Thymus (tissue), 11 donors: ENCODE measurements at regions not wholly inside any gene's neighbourhood (a gene's known extent, or its start where the extent isn't known, plus 50 kb on each side); places are given as distances from the start of the nearest gene placed in this dataset.

Experiments used
- DNase-seq, 9 donors: peaks; one replicate each; pipeline ENCODE4 v3.0.0-alpha.2; 2013; ENCODE audit warnings: low spot score in 9 of 9, low read depth in 6 of 9, missing footprints in 1 of 9
- H3K27ac ChIP-seq, 2 donors: one replicate each; pipeline ENCODE4 v1.5.1; 2013; ENCODE audit warnings: control low read depth in 1 of 2, low read depth in 1 of 2, low read length in 1 of 2, mild to moderate bottlenecking in 1 of 2, moderate library complexity in 1 of 2
- H3K27me3 ChIP-seq, 2 donors: one replicate each; pipeline ENCODE4 v1.5.1; 2013; ENCODE audit warnings: low read length in 1 of 2; ENCODE audit not compliant: control insufficient read depth in 2 of 2, insufficient read depth in 1 of 2
- H3K36me3 ChIP-seq, 2 donors: one replicate each; pipeline ENCODE4 v1.5.1; 2013; ENCODE audit warnings: low read length in 1 of 2, mild to moderate bottlenecking in 1 of 2, moderate library complexity in 1 of 2; ENCODE audit not compliant: control insufficient read depth in 2 of 2, insufficient read depth in 2 of 2
- H3K4me1 ChIP-seq, 2 donors: one replicate each; pipeline ENCODE4 v1.5.1; 2013; ENCODE audit warnings: low read length in 2 of 2; ENCODE audit not compliant: control insufficient read depth in 2 of 2, insufficient read depth in 2 of 2
- H3K4me3 ChIP-seq, 2 donors: one replicate each; pipeline ENCODE4 v1.5.1; 2013; ENCODE audit warnings: low read length in 2 of 2, control low read depth in 1 of 2, mild to moderate bottlenecking in 1 of 2
- H3K9me3 ChIP-seq, 2 donors: one replicate each; pipeline ENCODE4 v1.5.1; 2013; ENCODE audit warnings: low read length in 1 of 2, mild to moderate bottlenecking in 1 of 2; ENCODE audit not compliant: control insufficient read depth in 2 of 2, insufficient read depth in 1 of 2
- WGBS: extraction: QIAGEN DNeasy Blood & Tissue Kit; methylation state at CpG from one replicate; pipeline ENCODE4 v1.1.7; 2013; 5-methylcytosine and 5-hydroxymethylcytosine counted together
- donor health status: healthy.

- Histone ChIP-seq H3K27ac (no peak overlapping the region), H3K4me1 (no peaks in the 10 kb centered on the region), H3K4me3 (no peak overlapping the region), H3K36me3 (no peaks in the 10 kb centered on the region), H3K9me3 (no peaks in the 10 kb centered on the region), H3K27me3 (no peaks in the 10 kb centered on the region)
- no peak for DNase-seq
- 92% methylated on average over 2 of the region's 2 CpGs for WGBS
Observed at GRCh38 chr9:29012911-29013310, 1439.6 kb upstream of the C9orf72 start.

DNA sequence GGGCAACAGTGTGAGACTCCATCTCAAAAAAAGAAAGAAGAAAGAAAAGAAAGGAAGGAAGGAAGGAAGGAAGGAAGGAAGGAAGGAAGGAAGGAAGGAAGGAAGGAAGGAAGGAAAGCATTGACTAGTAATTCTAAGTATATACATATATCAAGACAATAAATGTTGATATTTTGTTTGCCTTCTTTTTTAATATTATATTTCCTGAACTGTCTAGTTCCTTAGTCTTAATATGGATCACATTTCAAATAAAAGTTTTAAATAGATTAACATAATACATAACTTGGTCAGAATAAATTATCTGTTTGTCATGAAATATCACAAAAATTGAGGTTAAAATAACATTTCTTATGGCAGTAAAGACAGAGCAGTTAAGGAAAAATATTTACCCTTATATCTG lies 1448.4 kb upstream of the C9orf72 start:
- no peaks in the 10 kb centered on the region for H3K27me3 ChIP-seq
- H3K4me3 ChIP-seq = no peak overlapping the region
- H3K4me1 ChIP-seq = no peaks in the 10 kb centered on the region
- H3K27ac ChIP-seq = no peak overlapping the region
- H3K9me3 ChIP-seq = no peaks in the 10 kb centered on the region
- DNase-seq = no peak
- no peaks in the 10 kb centered on the region for H3K36me3 ChIP-seq

DNA sequence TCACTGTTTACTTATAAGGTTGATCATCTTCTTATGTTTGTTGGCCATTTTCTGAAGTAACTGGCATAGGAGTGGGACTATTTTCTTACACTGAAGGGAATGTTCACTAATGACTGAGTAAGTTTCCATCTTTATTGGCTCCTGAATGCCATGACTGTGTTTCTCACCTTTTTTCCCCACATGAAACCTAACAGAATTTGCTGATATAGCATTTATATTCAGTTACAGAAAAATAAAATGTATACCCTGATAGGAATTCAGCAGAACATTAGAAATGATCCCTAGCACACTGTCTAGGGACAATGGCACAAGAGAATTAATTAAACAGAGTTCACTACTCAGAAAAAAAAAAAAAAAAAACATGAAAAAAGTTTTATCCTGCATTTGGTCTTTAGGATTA lies 1465.1 kb upstream of the C9orf72 start:
- Histone ChIP-seq H3K27ac (no peak overlapping the region), H3K36me3 (no peaks in the 10 kb centered on the region), H3K4me3 (no peak overlapping the region), H3K27me3 (no peaks in the 10 kb centered on the region), H3K9me3 (no peaks in the 10 kb centered on the region), H3K4me1 (no peaks in the 10 kb centered on the region)
- DNase-seq = no peak

DNA sequence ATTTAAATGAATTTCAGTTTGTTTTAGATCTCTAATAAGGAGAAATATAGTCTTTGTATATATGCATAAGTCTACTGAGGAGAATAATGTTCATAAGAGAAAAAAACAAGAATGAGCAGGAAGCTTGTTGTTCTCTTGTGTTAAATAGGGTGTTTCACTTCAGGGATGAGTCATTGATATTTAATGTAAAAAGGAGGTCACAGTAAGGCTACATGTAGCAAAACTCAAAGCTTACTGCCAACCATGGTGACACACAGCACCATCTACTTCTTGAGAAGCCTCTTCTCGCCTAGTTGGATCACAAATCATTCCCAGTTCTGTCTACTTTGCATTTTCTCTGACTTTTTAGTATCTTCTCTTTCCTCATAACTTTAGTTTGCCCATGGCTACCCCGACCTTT lies 1466.0 kb upstream of the C9orf72 start:
- H3K36me3 ChIP-seq = no peaks in the 10 kb centered on the region
- H3K9me3 ChIP-seq = no peaks in the 10 kb centered on the region
- no peaks in the 10 kb centered on the region for H3K4me1 ChIP-seq
- H3K27me3 ChIP-seq = no peaks in the 10 kb centered on the region
- 79% methylated on average over 2 of the region's 2 CpGs for WGBS
- H3K4me3 ChIP-seq = no peak overlapping the region
- no peak overlapping the region for H3K27ac ChIP-seq
- DNase-seq = no peak

GRCh38 chr9:29043072-29043471 lies 1469.8 kb upstream of the C9orf72 start:
- H3K9me3 ChIP-seq = no peaks in the 10 kb centered on the region
- no peak for DNase-seq
- no peaks in the 10 kb centered on the region for H3K36me3 ChIP-seq
- WGBS = 73% methylated on average over 1 of the region's 1 CpG
- no peak overlapping the region for H3K4me3 ChIP-seq
- no peaks in the 10 kb centered on the region for H3K4me1 ChIP-seq
- no peaks in the 10 kb centered on the region for H3K27me3 ChIP-seq
- no peak overlapping the region for H3K27ac ChIP-seq

DNA sequence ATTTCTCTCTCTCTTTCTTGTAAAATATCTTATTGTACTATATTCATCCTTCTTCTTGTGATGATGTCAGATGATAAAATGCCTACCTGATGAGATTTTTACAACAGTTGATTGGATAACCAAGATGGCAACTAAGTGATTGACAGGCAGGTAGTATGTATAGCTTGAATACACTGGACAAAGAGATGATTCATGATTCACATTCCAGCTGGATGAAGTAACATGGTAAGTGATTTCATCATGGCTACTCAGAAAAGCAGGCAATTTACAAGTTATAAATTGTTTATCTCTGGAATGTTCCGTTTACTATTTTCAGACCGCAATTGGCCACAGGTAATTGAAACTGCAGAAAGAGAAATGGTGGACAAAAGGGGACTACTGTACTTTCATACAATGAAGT lies 1471.7 kb upstream of the C9orf72 start:
- H3K27me3 ChIP-seq = no peaks in the 10 kb centered on the region
- WGBS = 98% methylated on average over 2 of the region's 2 CpGs
- H3K27ac ChIP-seq = no peak overlapping the region
- no peaks in the 10 kb centered on the region for H3K9me3 ChIP-seq
- no peaks in the 10 kb centered on the region for H3K36me3 ChIP-seq
- no peak overlapping the region for H3K4me3 ChIP-seq
- no peak for DNase-seq
- no peaks in the 10 kb centered on the region for H3K4me1 ChIP-seq

GRCh38 chr9:29060041-29060440 lies 1486.8 kb upstream of the C9orf72 start:
- H3K4me1 ChIP-seq = no peaks in the 10 kb centered on the region
- H3K9me3 ChIP-seq = no peaks in the 10 kb centered on the region
- DNase-seq = no peak
- H3K27ac ChIP-seq = no peak overlapping the region
- H3K4me3 ChIP-seq = no peak overlapping the region
- 69% methylated on average over 1 of the region's 1 CpG for WGBS
- H3K36me3 ChIP-seq = no peaks in the 10 kb centered on the region
- H3K27me3 ChIP-seq = no peaks in the 10 kb centered on the region

- 57% methylated on average over 1 of the region's 1 CpG for WGBS
- no peak for DNase-seq
- Histone ChIP-seq H3K4me3 (no peak overlapping the region), H3K9me3 (no peaks in the 10 kb centered on the region), H3K27me3 (no peaks in the 10 kb centered on the region), H3K4me1 (no peaks in the 10 kb centered on the region), H3K27ac (no peak overlapping the region), H3K36me3 (no peaks in the 10 kb centered on the region)
Observed at GRCh38 chr9:29062446-29062845, 1489.2 kb upstream of the C9orf72 start.

DNA sequence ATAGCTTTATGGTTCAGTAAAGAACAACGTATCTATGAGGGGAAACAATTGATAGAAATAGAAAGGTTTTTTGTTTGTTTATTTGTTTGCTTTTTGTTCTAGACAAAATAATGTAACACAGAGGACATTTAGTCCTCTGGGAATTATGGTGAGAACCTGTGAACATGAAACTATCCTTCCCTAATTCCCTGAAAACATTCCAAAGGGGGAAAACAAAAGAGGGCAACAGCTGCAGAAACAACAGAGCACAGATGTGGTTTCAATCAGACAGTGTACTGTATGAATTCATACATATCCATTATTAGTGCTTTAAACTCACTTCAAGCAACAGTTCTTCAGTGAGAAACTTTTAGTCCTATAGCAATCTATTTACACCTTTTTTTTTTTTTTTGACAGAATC lies 1489.8 kb upstream of the C9orf72 start:
- no peaks in the 10 kb centered on the region for H3K36me3 ChIP-seq
- H3K4me3 ChIP-seq = no peak overlapping the region
- H3K4me1 ChIP-seq = no peaks in the 10 kb centered on the region
- DNase-seq = no peak
- no peaks in the 10 kb centered on the region for H3K27me3 ChIP-seq
- no peaks in the 10 kb centered on the region for H3K9me3 ChIP-seq
- 80% methylated on average over 1 of the region's 1 CpG for WGBS
- H3K27ac ChIP-seq = no peak overlapping the region

DNA sequence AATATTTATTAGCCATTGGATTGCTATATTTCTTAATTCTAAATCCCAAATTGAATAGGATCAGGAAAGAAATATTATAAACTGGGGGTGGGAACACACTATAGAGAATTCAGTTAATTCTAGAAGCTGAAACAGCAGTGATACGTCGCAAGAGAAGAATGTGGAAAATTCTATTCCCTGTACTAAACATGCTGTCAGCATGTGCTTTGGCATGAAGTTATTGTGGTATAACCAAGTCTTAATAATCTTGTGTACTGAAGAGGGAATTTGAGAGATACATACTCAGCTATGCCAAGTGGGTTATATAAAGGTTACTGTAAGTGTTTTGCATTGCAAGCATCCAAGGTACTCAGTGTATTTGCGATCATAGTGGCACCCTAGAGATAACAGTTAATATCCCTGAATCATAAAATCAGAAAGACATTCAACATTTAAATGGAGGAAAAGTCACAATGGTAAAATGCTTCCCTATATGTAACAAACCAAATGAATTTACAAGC lies 1492.9 kb upstream of the C9orf72 start:
- Histone ChIP-seq H3K27ac (no peak overlapping the region), H3K9me3 (no peaks in the 10 kb centered on the region), H3K4me1 (no peaks in the 10 kb centered on the region), H3K36me3 (no peaks in the 10 kb centered on the region), H3K4me3 (no peak overlapping the region), H3K27me3 (no peaks in the 10 kb centered on the region)
- WGBS = 95% methylated on average over 3 of the region's 3 CpGs
- DNase-seq = no peak
